Uterus (tissue), 2 donors: ENCODE measurements at regions not wholly inside any gene's neighbourhood (a gene's known extent, or its start where the extent isn't known, plus 50 kb on each side); places are given as distances from the start of the nearest gene placed in this dataset.

Experiments
- POLR2A ChIP-seq, 2 donors: fragments of 450-650 bp; IDR thresholded peaks; one replicate each; pipeline ENCODE4 v1.6.1; 2016; ENCODE audit warnings: antibody characterized with exemption in 2 of 2, mild to moderate bottlenecking in 1 of 2, moderate library complexity in 1 of 2
- TF ChIP-seq, protein P1 (sequence below), 4 experiments: fragments of 200-600 bp in 2 of 4; fragments of 450-650 bp in 2 of 4; sonication (generic) in 2 of 4; IDR thresholded peaks; one replicate each; pipeline ENCODE4 v1.5.1; 2016 to 2019; ENCODE audit warnings: antibody characterized with exemption in 4 of 4, mild to moderate bottlenecking in 2 of 4, moderate library complexity in 1 of 4

DNA sequence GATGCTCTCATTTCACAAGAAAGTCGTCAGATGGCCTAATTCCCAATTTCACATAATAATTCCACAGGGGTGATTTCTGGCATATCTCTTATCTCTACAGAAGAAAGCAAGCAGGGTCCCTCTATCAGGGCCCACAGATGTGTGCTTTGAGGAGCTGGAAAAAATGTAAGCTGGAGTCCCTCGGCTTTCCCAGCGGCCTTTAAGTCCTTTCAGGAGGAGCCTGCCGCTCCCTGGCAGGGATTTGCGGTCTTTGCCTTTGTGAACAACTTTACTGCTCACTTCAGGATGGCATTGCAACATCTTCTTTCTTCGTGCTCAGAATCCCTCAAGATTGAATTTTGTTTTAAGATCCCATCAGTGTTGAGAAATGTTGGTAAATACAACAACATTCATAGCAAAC lies 83.0 kb downstream of the FZD10 start:
- TF ChIP-seq, protein P1, sequence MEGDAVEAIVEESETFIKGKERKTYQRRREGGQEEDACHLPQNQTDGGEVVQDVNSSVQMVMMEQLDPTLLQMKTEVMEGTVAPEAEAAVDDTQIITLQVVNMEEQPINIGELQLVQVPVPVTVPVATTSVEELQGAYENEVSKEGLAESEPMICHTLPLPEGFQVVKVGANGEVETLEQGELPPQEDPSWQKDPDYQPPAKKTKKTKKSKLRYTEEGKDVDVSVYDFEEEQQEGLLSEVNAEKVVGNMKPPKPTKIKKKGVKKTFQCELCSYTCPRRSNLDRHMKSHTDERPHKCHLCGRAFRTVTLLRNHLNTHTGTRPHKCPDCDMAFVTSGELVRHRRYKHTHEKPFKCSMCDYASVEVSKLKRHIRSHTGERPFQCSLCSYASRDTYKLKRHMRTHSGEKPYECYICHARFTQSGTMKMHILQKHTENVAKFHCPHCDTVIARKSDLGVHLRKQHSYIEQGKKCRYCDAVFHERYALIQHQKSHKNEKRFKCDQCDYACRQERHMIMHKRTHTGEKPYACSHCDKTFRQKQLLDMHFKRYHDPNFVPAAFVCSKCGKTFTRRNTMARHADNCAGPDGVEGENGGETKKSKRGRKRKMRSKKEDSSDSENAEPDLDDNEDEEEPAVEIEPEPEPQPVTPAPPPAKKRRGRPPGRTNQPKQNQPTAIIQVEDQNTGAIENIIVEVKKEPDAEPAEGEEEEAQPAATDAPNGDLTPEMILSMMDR (IDR thresholded peaks at IDR 0.05), result no peak
- no peak for TF ChIP-seq POLR2A (IDR thresholded peaks at IDR 0.05)
